ENCODE measurements at regions not wholly inside any gene's neighbourhood (a gene's known extent, or its start where the extent isn't known, plus 50 kb on each side); places are given as distances from the start of the nearest gene placed in this dataset.

- H3K9ac ChIP-seq (ENCODE audit: insufficient read depth, low read length, poor library complexity, severe bottlenecking) = no peak overlapping the region
- WGBS (ENCODE audit: insufficient coverage) = 76% methylated on average over 2 of the region's 4 CpGs
- H2AFZ ChIP-seq (ENCODE audit: insufficient read depth, low read depth, low read length, poor library complexity, severe bottlenecking) = no peak overlapping the region
- no peak overlapping the region for H3K27ac ChIP-seq (ENCODE audit: low read depth in 1 of 2, low read length in 2 of 2)
- H3K27ac Mint-ChIP-seq = no peak overlapping the region
- H3K4me3 ChIP-seq (replicated peaks in 1 of 3; ENCODE audit: low read depth in 2 of 3, low read length in 3 of 3) = no peak overlapping the region
- H3K79me2 ChIP-seq (ENCODE audit: insufficient read depth, low read length) = no peaks in the 10 kb centered on the region
- no peak overlapping the region for H3K4me3 Mint-ChIP-seq
- H3K9me3 Mint-ChIP-seq = peaks cover 0 to 3% (median 0%) of the 10 kb centered on the region in 7 donors
- DNase-seq = no peak
- TF ChIP-seq CTCF (IDR thresholded peaks at IDR 0.05) = no peak
- H3K36me3 Mint-ChIP-seq = no peaks in the 10 kb centered on the region
- no peaks in the 10 kb centered on the region for H3K4me1 ChIP-seq (ENCODE audit: control insufficient read depth in 1 of 2, insufficient read depth in 2 of 2, low read length in 2 of 2)
- no peaks in the 10 kb centered on the region for H4K20me1 ChIP-seq (ENCODE audit: insufficient read depth, low read length)
- H3K4me1 Mint-ChIP-seq = no peaks in the 10 kb centered on the region
- intact Hi-C loops (cut with micrococcal nuclease) = no loop called here
- H3K9me3 ChIP-seq (replicated peaks in 1 of 2; ENCODE audit: control insufficient read depth in 1 of 2, insufficient read depth in 1 of 2, low read length in 2 of 2) = no peaks in the 10 kb centered on the region
- H3K27me3 ChIP-seq (ENCODE audit: control insufficient read depth in 2 of 2, insufficient read depth in 2 of 2, low read length in 2 of 2) = no peaks in the 10 kb centered on the region
- no peaks in the 10 kb centered on the region for H3K36me3 ChIP-seq (replicated peaks in 1 of 2; ENCODE audit: control insufficient read depth in 1 of 2, insufficient read depth in 2 of 2, low read length in 2 of 2)
- no peaks in the 10 kb centered on the region for H3K27me3 Mint-ChIP-seq (ENCODE audit: low read depth in 3 of 3)
- H3K4me2 ChIP-seq (replicated peaks; ENCODE audit: extremely low read depth, low read length, poor library complexity, severe bottlenecking) = no peak overlapping the region
These were observed 616.5 kb upstream of the LCORL start for GRCh38 chr4:18638031-18638430.

GRCh38 chr4:18636001-18636585, 614.5 kb upstream of the LCORL start:
- Histone ChIP-seq H3K4me3 (replicated peaks in 1 of 3; ENCODE audit: low read depth in 2 of 3, low read length in 3 of 3) (no peak overlapping the region), H4K20me1 (ENCODE audit: insufficient read depth, low read length) (no peaks in the 10 kb centered on the region), H3K4me1 (ENCODE audit: control insufficient read depth in 1 of 2, insufficient read depth in 2 of 2, low read length in 2 of 2) (no peaks in the 10 kb centered on the region), H3K27ac (ENCODE audit: low read depth in 1 of 2, low read length in 2 of 2) (no peak overlapping the region), H3K9me3 (replicated peaks in 1 of 2; ENCODE audit: control insufficient read depth in 1 of 2, insufficient read depth in 1 of 2, low read length in 2 of 2) (no peaks in the 10 kb centered on the region), H3K36me3 (replicated peaks in 1 of 2; ENCODE audit: control insufficient read depth in 1 of 2, insufficient read depth in 2 of 2, low read length in 2 of 2) (no peaks in the 10 kb centered on the region), H3K79me2 (ENCODE audit: insufficient read depth, low read length) (no peaks in the 10 kb centered on the region), H3K4me2 (replicated peaks; ENCODE audit: extremely low read depth, low read length, poor library complexity, severe bottlenecking) (no peak overlapping the region), H3K9ac (ENCODE audit: insufficient read depth, low read length, poor library complexity, severe bottlenecking) (no peak overlapping the region), H3K27me3 (ENCODE audit: control insufficient read depth in 2 of 2, insufficient read depth in 2 of 2, low read length in 2 of 2) (no peaks in the 10 kb centered on the region), H2AFZ (ENCODE audit: insufficient read depth, low read depth, low read length, poor library complexity, severe bottlenecking) (no peak overlapping the region)
- intact Hi-C loops (cut with micrococcal nuclease) = no loop called here
- TF ChIP-seq CTCF (IDR thresholded peaks at IDR 0.05) = no peak
- DNase-seq = no peak
- H3K27ac Mint-ChIP-seq = no peak overlapping the region
- no peaks in the 10 kb centered on the region for H3K4me1 Mint-ChIP-seq
- H3K9me3 Mint-ChIP-seq = peaks cover 0 to 3% (median 2%) of the 10 kb centered on the region in 7 donors
- no peaks in the 10 kb centered on the region for H3K36me3 Mint-ChIP-seq
- H3K27me3 Mint-ChIP-seq (ENCODE audit: low read depth in 3 of 3) = no peaks in the 10 kb centered on the region
- H3K4me3 Mint-ChIP-seq = no peak overlapping the region
- 84% methylated on average over 4 of the region's 10 CpGs for WGBS (ENCODE audit: insufficient coverage)
